Endothelial cell of umbilical vein (primary cell): ENCODE measurements at regions not wholly inside any gene's neighbourhood (a gene's known extent, or its start where the extent isn't known, plus 50 kb on each side); places are given as distances from the start of the nearest gene placed in this dataset.

Experiments used
- BruUV-seq: library from RNA; stranded (reverse); fragments of 400-500 nt; replicated peaks from 2 replicates; lab custom pipeline; 2021; lab: Mats Ljungman, UMichigan
- CTCF ChIA-PET: fragments of 300-600, 350-600 bp; sonication (Branson Sonifier 250); formaldehyde crosslinking; loops from one replicate; lab custom pipeline; 2021; ENCODE audit warnings: antibody characterized with exemption, inconsistent platforms; lab: Charles Lee
- POLR2A ChIA-PET: fragments of 300-600, 350-600 bp; sonication (Branson Sonifier 250); formaldehyde crosslinking; loops from one replicate; lab custom pipeline; 2021; ENCODE audit warnings: antibody characterized with exemption, inconsistent platforms; lab: Charles Lee
- DNase-seq: peaks from one replicate; pipeline ENCODE4 v3.0.0-alpha.2; 2011; ENCODE audit warnings: low read depth, low spot score
- FAIRE-seq: peaks from 2 replicates; lab custom pipeline; 2011; peaks lifted over from hg19 to GRCh38; lab: Jason Lieb, UNC
- H2AFZ ChIP-seq: 2 replicates; pipeline ENCODE4 v1.6.0; 2012; ENCODE audit warnings: low read depth, low read length, control low read depth, inconsistent platforms
- H3K27ac ChIP-seq: 2 replicates; pipeline ENCODE4 v1.5.1; 2011; ENCODE audit warnings: low read depth, mild to moderate bottlenecking, control low read depth, low read length, moderate library complexity; ENCODE audit not compliant: insufficient read depth
- H3K27me3 ChIP-seq, 2 experiments: 2 replicates each; pipeline versions ENCODE4 v1.6.0 to v1.6.1; 2011; ENCODE audit warnings: low read length in 2 of 2, mixed read lengths in 1 of 2; ENCODE audit not compliant: control insufficient read depth in 2 of 2, insufficient read depth in 2 of 2
- H3K36me3 ChIP-seq, 2 experiments: 2 replicates in 1 of 2; 3 replicates in 1 of 2; pipeline ENCODE4 v1.5.1; 2011; ENCODE audit warnings: low read length in 2 of 2, mild to moderate bottlenecking in 1 of 2, moderate library complexity in 1 of 2; ENCODE audit not compliant: control insufficient read depth in 2 of 2, insufficient read depth in 2 of 2; ENCODE audit errors: extremely low read depth in 1 of 2
- H3K4me1 ChIP-seq: 3 replicates; pipeline ENCODE4 v1.5.1; 2011; ENCODE audit warnings: mild to moderate bottlenecking, low read length; ENCODE audit not compliant: control insufficient read depth, insufficient read depth; ENCODE audit errors: extremely low read depth
- H3K4me2 ChIP-seq: 2 replicates; pipeline ENCODE4 v1.6.1; 2011; ENCODE audit warnings: low read length, control low read depth, mixed read lengths; ENCODE audit not compliant: insufficient read depth
- H3K4me3 ChIP-seq, 3 experiments: fragments of 200-600 bp in 1 of 3; sonication (generic), shearing (Covaris generic) in 1 of 3; replicated peaks in 1 of 3; 2 replicates each; pipeline ENCODE4 v1.5.1; 2011 to 2016; ENCODE audit warnings: control low read depth in 3 of 3, low read length in 3 of 3, mild to moderate bottlenecking in 2 of 3, inconsistent platforms in 1 of 3, low read depth in 1 of 3, moderate library complexity in 1 of 3; ENCODE audit not compliant: insufficient read depth in 1 of 3
- H3K79me2 ChIP-seq: 2 replicates; pipeline ENCODE4 v1.6.0; 2012; ENCODE audit warnings: low read length, inconsistent platforms; ENCODE audit not compliant: control insufficient read depth, insufficient read depth
- H3K9ac ChIP-seq: replicated peaks from 2 replicates; pipeline ENCODE3; 2011; ENCODE audit warnings: low read length, control low read depth; ENCODE audit not compliant: insufficient read depth; ENCODE audit errors: extremely low read depth
- H3K9me1 ChIP-seq: replicated peaks from 3 replicates; pipeline ENCODE4 v1.6.0; 2011; ENCODE audit warnings: mild to moderate bottlenecking, low read length; ENCODE audit not compliant: control insufficient read depth, insufficient read depth; ENCODE audit errors: extremely low read depth
- H3K9me3 ChIP-seq: replicated peaks from 2 replicates; pipeline ENCODE4 v1.5.1; 2012; ENCODE audit warnings: low read length, inconsistent platforms; ENCODE audit not compliant: control insufficient read depth, insufficient read depth
- H4K20me1 ChIP-seq: replicated peaks from 2 replicates; pipeline ENCODE3; 2011; ENCODE audit warnings: mild to moderate bottlenecking, low read length; ENCODE audit not compliant: control insufficient read depth, insufficient read depth; ENCODE audit errors: extremely low read depth
- CTCF ChIP-seq, 2 donors: IDR thresholded peaks; 1 replicate in 1 of 2; 2 replicates in 1 of 2; pipeline ENCODE4 v1.5.1; 2011; ENCODE audit warnings: low read length in 2 of 2, mild to moderate bottlenecking in 2 of 2, moderate library complexity in 2 of 2, control low read depth in 1 of 2, inconsistent platforms in 1 of 2, low read depth in 1 of 2; ENCODE audit not compliant: insufficient read depth in 1 of 2; ENCODE audit errors: extremely low read depth in 1 of 2
- EZH2 ChIP-seq: IDR thresholded peaks from 2 replicates; pipeline ENCODE4 v1.6.1; 2012; ENCODE audit warnings: borderline replicate concordance, low read depth, mild to moderate bottlenecking, moderate library complexity, low read length, inconsistent platforms; ENCODE audit not compliant: severe bottlenecking
- FOS ChIP-seq: IDR thresholded peaks from 2 replicates; pipeline ENCODE4 v1.6.1; 2011; ENCODE audit warnings: mild to moderate bottlenecking, low read length, moderate library complexity, borderline replicate concordance; ENCODE audit not compliant: insufficient read depth
- GATA2 ChIP-seq: IDR thresholded peaks from 2 replicates; pipeline ENCODE4 v1.7.0; 2011; ENCODE audit warnings: low read depth, mild to moderate bottlenecking, moderate library complexity, mixed read lengths, low read length; ENCODE audit not compliant: insufficient read length, insufficient read depth
- JUN ChIP-seq: IDR thresholded peaks from 2 replicates; pipeline ENCODE4 v1.6.1; 2011; ENCODE audit warnings: borderline replicate concordance, low read depth; ENCODE audit not compliant: insufficient read length, insufficient read depth
- MAX ChIP-seq: IDR thresholded peaks from 2 replicates; pipeline ENCODE4 v1.6.1; 2011; ENCODE audit not compliant: insufficient read depth, insufficient read length
- MYC ChIP-seq: IDR thresholded peaks from one replicate; pipeline ENCODE4 v1.6.1; 2011; ENCODE audit warnings: mild to moderate bottlenecking, low read depth, low read length
- POLR2A ChIP-seq: IDR thresholded peaks from 2 replicates; pipeline ENCODE4 v1.6.1; 2012; ENCODE audit warnings: low read depth, mild to moderate bottlenecking, control low read depth, low read length
- POLR2AphosphoS5 ChIP-seq: IDR thresholded peaks from 2 replicates; pipeline ENCODE4 v1.6.1; 2012; ENCODE audit warnings: low read depth, mild to moderate bottlenecking, control low read depth, low read length, moderate library complexity; ENCODE audit not compliant: insufficient read depth
- dilution Hi-C: fragments of 300-500 bp; cut with MboI; formaldehyde crosslinking; loops from one replicate; pipeline ENCODE4 v1.15.0; 2019; ENCODE audit warnings: low sequenced_read_pairs; ENCODE audit not compliant: extremely low pct_ligation_motif_present
- intact Hi-C: fragments of 100-400 bp; cut with micrococcal nuclease; formaldehyde crosslinking; loops from one replicate; pipeline ENCODE4 v1.10.0; 2022

GRCh38 chr2:120607506-120607905, 128.2 kb upstream of the GLI2 start:
- CTCF ChIA-PET, result interaction anchor here (1.6 kb wide), 1 partner anchor 11 kb away, joined by 7 read pairs; no protein-coding TSS in a partner anchor

More at GRCh38 chr2:120607506-120607905, 128.2 kb upstream of the GLI2 start:
- no peaks in the 10 kb centered on the region for H4K20me1 ChIP-seq
- H3K4me3 ChIP-seq, result no peak overlapping the region
- no TSS peak for BruUV-seq
- H3K36me3 ChIP-seq, result no peaks in the 10 kb centered on the region
- H3K27ac ChIP-seq, result no peak overlapping the region
- dilution Hi-C loops, result no loop called here
- intact Hi-C loops, result no loop called here
- no peak for FAIRE-seq
- no peaks in the 10 kb centered on the region for H3K4me1 ChIP-seq
- no peaks in the 10 kb centered on the region for H3K79me2 ChIP-seq
- H3K9ac ChIP-seq, result no peak overlapping the region
- TF ChIP-seq POLR2AphosphoS5, result no peak
- TF ChIP-seq MAX, result no peak
- TF ChIP-seq POLR2A, result no peak
- no peak for TF ChIP-seq FOS
- no peak for TF ChIP-seq EZH2
- no peak for TF ChIP-seq CTCF (IDR thresholded peaks at IDR 0.05; ENCODE audit: extremely low read depth in 1 of 2, insufficient read depth in 1 of 2, low read depth in 1 of 2, low read length in 2 of 2)
- TF ChIP-seq MYC, result no peak
- no peak for TF ChIP-seq JUN
- no peak for TF ChIP-seq GATA2
- H3K9me1 ChIP-seq, result no peaks in the 10 kb centered on the region
- H2AFZ ChIP-seq, result no peak overlapping the region
- POLR2A ChIA-PET, result no interaction called here
- no peak overlapping the region for H3K4me2 ChIP-seq
- DNase-seq, result no peak
- H3K27me3 ChIP-seq, result peaks cover 0 to 1% of the 10 kb centered on the region in 2 experiments
- H3K9me3 ChIP-seq, result no peaks in the 10 kb centered on the region
